ENCODE measurements at regions not wholly inside any gene's neighbourhood (a gene's known extent, or its start where the extent isn't known, plus 50 kb on each side); places are given as distances from the start of the nearest gene placed in this dataset.

DNA sequence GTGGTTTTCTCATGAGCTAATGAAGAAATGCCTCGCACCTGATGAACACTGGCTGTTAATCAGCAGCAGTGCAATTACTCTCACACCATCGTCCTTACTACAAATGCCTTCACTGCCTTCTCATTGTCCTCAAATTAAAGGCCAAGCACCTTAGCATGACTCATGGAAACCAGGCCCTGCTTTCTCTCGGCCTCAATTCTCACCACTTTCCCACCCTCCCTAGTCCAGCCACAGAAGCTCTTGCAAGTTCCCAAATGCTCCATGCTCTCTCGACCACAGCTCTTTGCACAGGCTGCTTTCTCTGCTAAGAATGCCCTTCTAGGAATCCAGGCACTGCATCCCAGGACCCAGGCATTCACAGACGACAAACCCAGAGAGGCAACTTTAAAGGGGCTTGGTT is 94.6 kb upstream of the KLF4 start:
- peaks cover 27% of the 10 kb centered on the region for H3K4me1 Mint-ChIP-seq

GRCh38 chr9:107577140-107577776 is 87.7 kb upstream of the KLF4 start:
- DNase-seq: no peak
- Mint-ChIP-seq H3K9me3 (peaks cover 0 to 4% (median 0%) of the 10 kb centered on the region in 7 donors), H3K4me1 (peaks cover 12% of the 10 kb centered on the region), H3K27me3 (ENCODE audit: low read depth in 3 of 3) (peaks cover 0 to 1% (median 0%) of the 10 kb centered on the region in 3 donors), H3K36me3 (no peaks in the 10 kb centered on the region), H3K4me3 (no peak overlapping the region), H3K27ac (no peak overlapping the region)
- Histone ChIP-seq H3K27me3 (ENCODE audit: control insufficient read depth in 2 of 2, insufficient read depth in 2 of 2, low read length in 2 of 2) (no peaks in the 10 kb centered on the region), H2AFZ (ENCODE audit: insufficient read depth, low read depth, low read length, poor library complexity, severe bottlenecking) (no peak overlapping the region), H3K4me2 (replicated peaks; ENCODE audit: extremely low read depth, low read length, poor library complexity, severe bottlenecking) (no peak overlapping the region), H3K36me3 (replicated peaks in 1 of 2; ENCODE audit: control insufficient read depth in 1 of 2, insufficient read depth in 2 of 2, low read length in 2 of 2) (no peaks in the 10 kb centered on the region), H3K79me2 (ENCODE audit: insufficient read depth, low read length) (no peaks in the 10 kb centered on the region), H3K27ac (ENCODE audit: low read depth in 1 of 2, low read length in 2 of 2) (no peak overlapping the region), H3K4me1 (ENCODE audit: control insufficient read depth in 1 of 2, insufficient read depth in 2 of 2, low read length in 2 of 2) (peaks cover 6% of the 10 kb centered on the region in 2 donors), H3K4me3 (replicated peaks in 1 of 3; ENCODE audit: low read depth in 2 of 3, low read length in 3 of 3) (no peak overlapping the region), H3K9ac (ENCODE audit: insufficient read depth, low read length, poor library complexity, severe bottlenecking) (no peak overlapping the region), H4K20me1 (ENCODE audit: insufficient read depth, low read length) (no peaks in the 10 kb centered on the region), H3K9me3 (replicated peaks in 1 of 2; ENCODE audit: control insufficient read depth in 1 of 2, insufficient read depth in 1 of 2, low read length in 2 of 2) (no peaks in the 10 kb centered on the region)
- no peak for TF ChIP-seq CTCF (IDR thresholded peaks at IDR 0.05)
- intact Hi-C loops (cut with micrococcal nuclease): no loop called here
- no CpG with 5 or more reads among the region's 5 CpGs for WGBS (ENCODE audit: insufficient coverage)

More for the DNA sequence above, 94.6 kb upstream of the KLF4 start:
- Histone ChIP-seq H3K4me1 (ENCODE audit: control insufficient read depth in 1 of 2, insufficient read depth in 2 of 2, low read length in 2 of 2) (peaks cover 20 to 24% of the 10 kb centered on the region in 2 donors), H3K4me2 (replicated peaks; ENCODE audit: extremely low read depth, low read length, poor library complexity, severe bottlenecking) (no peak overlapping the region), H3K27ac (ENCODE audit: low read depth in 1 of 2, low read length in 2 of 2) (no peak overlapping the region), H2AFZ (ENCODE audit: insufficient read depth, low read depth, low read length, poor library complexity, severe bottlenecking) (no peak overlapping the region), H3K79me2 (ENCODE audit: insufficient read depth, low read length) (no peaks in the 10 kb centered on the region), H4K20me1 (ENCODE audit: insufficient read depth, low read length) (no peaks in the 10 kb centered on the region), H3K36me3 (replicated peaks in 1 of 2; ENCODE audit: control insufficient read depth in 1 of 2, insufficient read depth in 2 of 2, low read length in 2 of 2) (no peaks in the 10 kb centered on the region), H3K9ac (ENCODE audit: insufficient read depth, low read length, poor library complexity, severe bottlenecking) (no peak overlapping the region), H3K4me3 (replicated peaks in 1 of 3; ENCODE audit: low read depth in 2 of 3, low read length in 3 of 3) (no peak overlapping the region), H3K9me3 (replicated peaks in 1 of 2; ENCODE audit: control insufficient read depth in 1 of 2, insufficient read depth in 1 of 2, low read length in 2 of 2) (no peaks in the 10 kb centered on the region), H3K27me3 (ENCODE audit: control insufficient read depth in 2 of 2, insufficient read depth in 2 of 2, low read length in 2 of 2) (no peaks in the 10 kb centered on the region)
- peaks cover 0 to 2% (median 0%) of the 10 kb centered on the region in 3 donors for H3K27me3 Mint-ChIP-seq (ENCODE audit: low read depth in 3 of 3)
- H3K27ac Mint-ChIP-seq: no peak overlapping the region
- H3K4me3 Mint-ChIP-seq: no peak overlapping the region
- no peak for DNase-seq
- no peaks in the 10 kb centered on the region for H3K36me3 Mint-ChIP-seq
- intact Hi-C loops (cut with micrococcal nuclease): no loop called here
- no peak for TF ChIP-seq CTCF (IDR thresholded peaks at IDR 0.05)
- H3K9me3 Mint-ChIP-seq: no peaks in the 10 kb centered on the region
- WGBS (ENCODE audit: insufficient coverage): 72% methylated on average over 4 of the region's 5 CpGs

All from CD14-positive monocyte (primary cell).